HEK293 (cell line): ENCODE measurements at regions not wholly inside any gene's neighbourhood (a gene's known extent, or its start where the extent isn't known, plus 50 kb on each side); places are given as distances from the start of the nearest gene placed in this dataset.

Experiments
- CTCF ChIA-PET: fragments of 350-600 bp; formaldehyde crosslinking; extraction: SDS; loops from one replicate; lab custom pipeline; 2021; ENCODE audit warnings: antibody characterized with exemption; lab: Yijun Ruan, JAX
- POLR2A ChIA-PET: fragments of 300-600 bp; formaldehyde crosslinking; extraction: SDS; loops from one replicate; lab custom pipeline; 2020; ENCODE audit warnings: antibody characterized with exemption, inconsistent platforms; lab: Yijun Ruan, JAX
- H3K27ac ChIP-seq: fragments of 200-500 bp; sonication (Bioruptor generic); 2 replicates; pipeline ENCODE4 v1.5.1; 2014; ENCODE audit warnings: low read depth, low read length, control low read depth, inconsistent platforms; ENCODE audit errors: extremely low read depth
- H3K36me3 ChIP-seq, 2 experiments: fragments of 200-500 bp in 1 of 2; sonication (Bioruptor generic) in 1 of 2; 1 replicate in 1 of 2; 2 replicates in 1 of 2; pipeline ENCODE4 v1.5.1; 2014 to 2017; ENCODE audit warnings: inconsistent platforms in 2 of 2, low read length in 2 of 2; ENCODE audit not compliant: control insufficient read depth in 2 of 2, insufficient read depth in 1 of 2
- H3K4me1 ChIP-seq: fragments of 200-500 bp; sonication (Bioruptor generic); 2 replicates; pipeline ENCODE4 v1.5.1; 2014; ENCODE audit warnings: mild to moderate bottlenecking, low read length, inconsistent platforms; ENCODE audit not compliant: control insufficient read depth, insufficient read depth
- H3K4me3 ChIP-seq: 2 replicates; pipeline ENCODE4 v1.5.1; 2011; ENCODE audit warnings: low read depth, mild to moderate bottlenecking, control low read depth, low read length, moderate library complexity
- H3K9me3 ChIP-seq: fragments of 200-500 bp; sonication (Bioruptor generic); 2 replicates; pipeline ENCODE4 v1.5.1; 2014; ENCODE audit warnings: low read depth, low read length, inconsistent platforms; ENCODE audit not compliant: control insufficient read depth, insufficient read depth
- AEBP2 ChIP-seq: fragments of 450-650 bp; formaldehyde crosslinking; IDR thresholded peaks from 2 replicates; pipeline ENCODE4 v1.5.1; 2016; ENCODE audit warnings: missing biosample characterization, missing genetic modification characterization, borderline replicate concordance
- ELK4 ChIP-seq: IDR thresholded peaks from 2 replicates; pipeline ENCODE4 v1.6.1; 2011; ENCODE audit warnings: mild to moderate bottlenecking, low read depth, low read length, borderline replicate concordance
- SCRT1 ChIP-seq: fragments of 450-650 bp; formaldehyde crosslinking; IDR thresholded peaks from 2 replicates; pipeline ENCODE4 v1.5.1; 2016; ENCODE audit warnings: missing biosample characterization, missing genetic modification characterization, borderline replicate concordance
- ZBTB10 ChIP-seq: fragments of 450-650 bp; formaldehyde crosslinking; IDR thresholded peaks from 2 replicates; pipeline ENCODE4 v1.5.1; 2016; ENCODE audit warnings: missing biosample characterization, missing genetic modification characterization
- ZBTB26 ChIP-seq: fragments of 450-650 bp; formaldehyde crosslinking; optimal IDR thresholded peaks from 2 replicates; pipeline ENCODE3; 2016; ENCODE audit warnings: missing biosample characterization, mild to moderate bottlenecking, missing genetic modification characterization
- ZFP69B ChIP-seq: fragments of 450-650 bp; formaldehyde crosslinking; IDR thresholded peaks from 2 replicates; pipeline ENCODE4 v1.5.1; 2016; ENCODE audit warnings: missing biosample characterization, missing genetic modification characterization
- ZNF18 ChIP-seq: fragments of 450-650 bp; formaldehyde crosslinking; IDR thresholded peaks from 2 replicates; pipeline ENCODE4 v1.5.1; 2016; ENCODE audit warnings: missing biosample characterization, missing genetic modification characterization
- ZNF311 ChIP-seq: fragments of 450-650 bp; formaldehyde crosslinking; IDR thresholded peaks from 2 replicates; pipeline ENCODE4 v1.5.1; 2017; ENCODE audit warnings: missing biosample characterization, missing genetic modification characterization, borderline replicate concordance
- ZNF394 ChIP-seq: fragments of 450-650 bp; formaldehyde crosslinking; IDR thresholded peaks from 2 replicates; pipeline ENCODE4 v1.5.1; 2016; ENCODE audit warnings: missing biosample characterization, missing genetic modification characterization, mild to moderate bottlenecking, moderate library complexity, borderline replicate concordance
- ZNF416 ChIP-seq: fragments of 450-650 bp; formaldehyde crosslinking; IDR thresholded peaks from 2 replicates; pipeline ENCODE4 v1.5.1; 2016; ENCODE audit warnings: missing biosample characterization, missing genetic modification characterization
- ZNF449 ChIP-seq: fragments of 450-650 bp; formaldehyde crosslinking; IDR thresholded peaks from 2 replicates; pipeline ENCODE4 v1.5.1; 2017; ENCODE audit warnings: missing biosample characterization, mild to moderate bottlenecking, missing genetic modification characterization, moderate library complexity
- ZNF560 ChIP-seq: fragments of 450-650 bp; formaldehyde crosslinking; IDR thresholded peaks from 2 replicates; pipeline ENCODE4 v1.5.1; 2017; ENCODE audit warnings: missing biosample characterization, missing genetic modification characterization, borderline replicate concordance
- ZNF571 ChIP-seq: fragments of 450-650 bp; formaldehyde crosslinking; IDR thresholded peaks from 2 replicates; pipeline ENCODE4 v1.5.0; 2017; ENCODE audit warnings: missing biosample characterization, missing genetic modification characterization
- ZNF610 ChIP-seq: fragments of 450-650 bp; formaldehyde crosslinking; IDR thresholded peaks from 2 replicates; pipeline ENCODE4 v1.5.1; 2016; ENCODE audit warnings: missing biosample characterization, missing genetic modification characterization, borderline replicate concordance
- ZNF621 ChIP-seq: fragments of 450-650 bp; formaldehyde crosslinking; IDR thresholded peaks from 2 replicates; pipeline ENCODE4 v1.5.1; 2017; ENCODE audit warnings: missing biosample characterization, missing genetic modification characterization
- ZNF768 ChIP-seq: fragments of 450-650 bp; formaldehyde crosslinking; IDR thresholded peaks from 2 replicates; pipeline ENCODE4 v1.5.1; 2018; ENCODE audit warnings: missing biosample characterization, mild to moderate bottlenecking, missing genetic modification characterization

GRCh38 chr2:11949732-11950523 lies 203.5 kb downstream of the LPIN1 start:
- Histone ChIP-seq H3K4me1 (no peaks in the 10 kb centered on the region), H3K36me3 (no peaks in the 10 kb centered on the region), H3K9me3 (no peaks in the 10 kb centered on the region)
- TF ChIP-seq ZFP69B (tag by site-specific recombination) (no peak), AEBP2 (no peak), ZNF311 (tag by site-specific recombination) (no peak), ZNF768 (tag by site-specific recombination) (no peak), ZNF394 (tag by site-specific recombination) (no peak), ZNF560 (tag by site-specific recombination) (no peak), ZNF18 (tag by site-specific recombination) (no peak), ELK4 (no peak), ZNF449 (no peak), ZNF571 (tag by site-specific recombination) (no peak), ZBTB26 (tag by site-specific recombination) (no peak), ZBTB10 (tag by site-specific recombination) (no peak), ZNF621 (no peak), ZNF416 (no peak), ZNF610 (tag by site-specific recombination) (no peak), SCRT1 (tag by site-specific recombination) (no peak)
- TF ChIP-seq, all 188 proteins: peak for 0
- Histone ChIP-seq H3K4me3 (no peak overlapping the region), H3K27ac (no peak overlapping the region)
- ChIA-PET CTCF (no interaction called here), POLR2A (no interaction called here)
